CD4-positive, alpha-beta T cell treated with Interleukin-12 subunit alpha and Interleukin-12 subunit beta, for 1 hour (primary cell): ENCODE measurements at regions not wholly inside any gene's neighbourhood (a gene's known extent, or its start where the extent isn't known, plus 50 kb on each side); places are given as distances from the start of the nearest gene placed in this dataset.

Source experiments
- DNase-seq: peaks from one replicate; pipeline ENCODE4 v3.0.0-alpha.2; 2020

DNA sequence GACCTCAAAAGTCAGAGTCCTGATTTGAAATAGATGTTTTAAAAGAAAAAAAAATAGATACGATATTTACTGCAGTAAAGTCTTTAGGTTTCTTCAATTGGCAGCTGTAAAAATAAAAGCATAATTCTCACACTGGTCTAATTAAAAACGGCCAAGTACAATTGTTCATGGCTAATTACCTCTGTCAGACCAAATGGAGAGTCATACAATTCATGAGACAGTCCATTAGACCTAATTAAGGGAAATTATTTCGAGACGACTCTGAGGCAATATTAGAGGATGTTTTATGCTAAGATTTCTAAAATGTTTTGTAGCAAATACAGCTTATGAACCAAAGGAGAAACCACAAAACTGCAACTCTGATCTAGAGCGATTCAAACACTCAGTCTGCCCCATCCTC lies 131.3 kb downstream of the PHLDA1 start:
- no peak for DNase-seq

DNA sequence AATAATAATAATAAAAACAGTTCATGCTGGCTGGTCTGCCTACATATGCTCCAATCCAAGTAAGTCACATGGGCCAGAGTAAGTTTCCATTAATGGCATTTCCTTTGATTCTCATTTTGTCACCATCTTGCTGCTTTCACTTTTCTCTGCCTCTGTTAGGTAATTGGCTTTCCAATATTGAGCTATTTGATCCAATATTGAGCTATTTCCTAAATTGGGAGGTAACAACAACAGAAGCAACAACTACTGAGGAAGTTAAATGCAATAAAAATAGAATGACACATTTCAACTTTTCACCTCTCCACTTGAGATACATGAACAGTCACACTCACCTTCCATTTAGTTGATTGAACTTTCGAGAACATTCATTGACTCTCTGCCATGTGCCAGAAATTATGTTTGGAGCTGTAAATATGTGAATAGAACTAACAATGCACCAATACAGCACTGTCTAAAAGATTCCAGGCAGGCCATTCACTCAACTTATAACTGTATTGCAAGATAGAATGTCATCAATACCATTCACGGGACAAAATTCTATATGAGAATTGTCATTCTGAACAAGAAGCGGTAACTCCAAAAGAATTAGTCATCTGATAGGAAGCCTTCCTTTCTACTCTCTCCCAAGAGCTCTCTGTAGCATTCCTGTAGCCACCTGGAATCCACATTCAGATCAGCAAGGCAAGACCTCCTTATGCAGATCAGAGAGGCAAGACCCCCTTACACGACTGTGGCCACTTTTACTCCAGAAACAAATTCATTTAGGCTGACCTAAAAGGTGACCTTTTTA lies 136.4 kb downstream of the PHLDA1 start:
- DNase-seq, result no peak

DNA sequence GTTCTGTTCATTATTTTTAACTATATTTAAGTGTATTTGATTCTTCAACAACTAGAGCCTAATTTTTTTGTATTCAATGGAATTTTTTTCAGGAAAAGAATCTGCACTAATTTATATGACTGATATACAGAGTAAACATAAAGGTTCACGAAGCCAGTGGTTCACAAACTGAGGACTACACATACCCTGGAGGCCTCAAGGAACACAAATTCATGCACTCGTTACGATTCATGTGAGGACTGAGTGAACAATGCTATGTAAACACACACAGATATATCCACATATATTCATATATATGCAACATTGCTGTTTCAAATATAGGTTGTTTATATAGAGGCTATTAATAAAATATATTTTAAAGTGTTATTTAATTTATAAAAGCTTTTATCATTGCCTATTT lies 137.8 kb downstream of the PHLDA1 start:
- DNase-seq, result no peak

DNA sequence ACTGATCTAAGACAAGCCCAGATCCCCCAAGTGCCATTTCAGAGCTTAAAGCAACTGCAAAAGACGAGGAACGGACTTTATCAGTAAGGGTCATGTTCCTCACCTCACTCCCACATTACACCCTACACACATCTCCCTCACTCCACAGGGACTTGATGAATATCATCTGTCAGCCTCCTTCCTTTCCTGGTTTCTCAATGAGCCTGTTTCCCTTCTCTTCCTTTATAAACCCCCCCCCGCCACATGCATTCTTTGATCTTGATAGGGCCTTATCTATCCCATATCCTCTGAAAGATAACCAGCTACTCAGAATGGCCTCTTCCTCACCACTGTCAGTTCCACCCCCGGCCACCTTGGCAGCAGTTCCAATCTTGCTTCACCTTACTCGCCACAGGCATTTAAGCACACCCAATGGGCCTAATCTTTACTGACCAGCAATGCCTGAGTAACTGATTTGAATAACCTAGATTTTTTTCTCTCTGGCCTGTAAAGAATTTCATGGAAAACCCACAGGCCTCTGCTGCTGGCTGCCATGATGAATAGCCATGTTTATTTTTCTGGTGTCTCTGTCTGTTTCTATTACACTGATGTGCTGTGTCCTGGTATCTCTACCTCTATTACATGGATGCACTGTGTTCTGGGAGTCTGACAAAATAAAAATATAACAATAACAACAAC lies 138.7 kb downstream of the PHLDA1 start:
- DNase-seq, result no peak

DNA sequence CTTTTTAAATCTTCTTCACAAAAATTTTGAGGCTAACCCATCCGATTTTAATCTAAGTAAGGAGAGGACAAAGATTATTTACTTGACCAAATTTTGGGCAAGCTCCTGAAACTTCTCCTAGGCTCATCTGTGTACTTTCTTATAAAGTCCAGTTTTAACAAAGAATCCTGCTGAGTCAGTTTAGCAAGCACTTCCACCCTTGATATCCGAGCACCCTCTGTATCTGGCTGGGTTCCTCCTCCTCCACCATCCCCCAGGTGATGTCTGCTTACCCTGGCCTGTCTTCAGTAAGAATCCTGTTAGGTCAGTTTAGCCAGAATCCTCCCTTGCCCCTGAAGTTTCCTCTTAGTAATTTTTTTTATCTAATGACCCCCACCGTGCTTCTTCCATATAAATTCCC lies 140.5 kb downstream of the PHLDA1 start:
- DNase-seq, result no peak

- DNase-seq, result no peak
These were observed 140.9 kb downstream of the PHLDA1 start for GRCh38 chr12:75890660-75891059.

DNA sequence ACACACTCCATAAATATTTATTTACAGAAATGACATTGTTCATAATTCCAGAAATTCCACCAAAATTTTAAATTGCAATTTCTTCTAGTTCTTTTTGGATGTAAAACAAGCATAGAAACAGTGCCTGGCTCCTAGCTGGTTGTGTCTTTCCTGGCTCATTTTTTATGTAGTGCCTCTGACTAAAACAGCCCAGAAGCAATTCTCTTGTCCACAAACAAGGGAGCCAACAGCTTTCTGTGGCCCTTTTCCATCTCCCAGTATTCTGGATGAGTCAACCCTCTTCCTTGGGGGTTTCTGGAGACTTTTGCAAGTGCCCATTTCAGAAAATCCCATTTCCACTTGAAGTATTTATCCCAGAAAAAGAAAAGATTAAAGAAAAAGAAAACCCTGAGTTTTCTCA lies 141.4 kb downstream of the PHLDA1 start:
- no peak for DNase-seq

- no peak for DNase-seq
These were observed 142.5 kb downstream of the PHLDA1 start for GRCh38 chr12:75888874-75889613.

DNA sequence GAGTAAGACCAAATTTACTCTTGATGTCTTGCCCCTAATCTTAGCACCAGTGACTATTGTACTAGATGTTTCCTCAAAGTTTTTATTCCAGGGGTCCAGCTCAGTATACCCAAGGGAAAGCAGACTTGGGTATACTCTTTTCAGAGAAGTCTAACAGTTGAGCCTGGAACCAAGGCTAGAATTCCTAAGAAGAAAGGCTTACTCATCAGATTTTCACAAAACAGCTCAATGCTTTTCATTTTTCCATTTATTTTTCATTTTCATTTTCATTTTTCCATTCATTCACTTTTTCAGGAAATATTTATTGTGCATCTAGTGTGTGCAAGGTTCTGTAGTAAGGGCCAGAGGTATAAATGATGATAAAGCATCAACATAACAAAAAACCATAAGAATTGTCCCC lies 143.2 kb downstream of the PHLDA1 start:
- DNase-seq, result no peak

- no peak for DNase-seq
These were observed 143.6 kb downstream of the PHLDA1 start for GRCh38 chr12:75887979-75888378.

DNA sequence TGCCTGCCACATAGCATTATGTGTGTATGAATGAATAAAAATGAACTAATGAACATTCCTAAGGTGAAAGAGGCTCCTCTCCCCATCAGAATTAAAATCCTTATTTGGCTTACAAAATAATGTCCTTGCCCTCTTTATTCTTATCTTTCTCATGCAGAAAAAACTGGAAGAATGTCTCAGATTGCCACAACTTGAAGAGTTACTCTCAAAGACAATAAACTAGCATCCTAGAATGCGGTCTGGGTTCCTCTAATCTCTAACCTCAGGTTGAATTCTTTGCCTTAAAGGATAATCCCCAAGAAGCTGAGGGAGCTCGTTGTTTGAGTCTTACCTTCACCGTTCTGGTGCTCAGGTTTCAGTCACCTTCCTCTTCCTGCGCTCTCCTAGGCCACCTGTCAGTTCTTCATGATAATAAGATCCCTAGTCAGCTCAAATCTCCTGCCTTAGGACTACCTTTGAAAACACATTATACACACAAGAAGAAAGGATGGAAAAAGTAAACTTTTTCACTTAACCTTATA lies 147.1 kb downstream of the PHLDA1 start:
- DNase-seq, result no peak

- no peak for DNase-seq
These were observed 148.3 kb downstream of the PHLDA1 start for GRCh38 chr12:75883241-75883640.

DNA sequence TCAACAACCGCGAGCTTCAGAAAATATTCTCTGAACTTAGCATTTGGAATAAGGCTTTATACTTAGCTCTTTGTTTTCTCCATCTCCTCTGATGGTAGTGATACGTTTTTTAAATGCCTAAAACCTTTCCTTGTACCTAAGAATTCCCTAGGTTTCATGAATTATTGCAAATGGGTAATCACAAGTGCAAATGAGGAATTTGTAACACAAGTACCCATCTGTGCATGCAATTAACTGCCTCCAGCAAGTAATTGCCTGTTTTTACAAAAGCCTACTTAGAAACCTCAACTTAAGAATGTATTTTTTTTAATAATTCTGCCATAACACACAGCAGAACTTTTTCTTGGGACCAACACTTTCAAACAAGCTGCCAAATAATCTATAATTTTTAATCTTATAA lies 149.2 kb downstream of the PHLDA1 start:
- DNase-seq, result no peak

DNA sequence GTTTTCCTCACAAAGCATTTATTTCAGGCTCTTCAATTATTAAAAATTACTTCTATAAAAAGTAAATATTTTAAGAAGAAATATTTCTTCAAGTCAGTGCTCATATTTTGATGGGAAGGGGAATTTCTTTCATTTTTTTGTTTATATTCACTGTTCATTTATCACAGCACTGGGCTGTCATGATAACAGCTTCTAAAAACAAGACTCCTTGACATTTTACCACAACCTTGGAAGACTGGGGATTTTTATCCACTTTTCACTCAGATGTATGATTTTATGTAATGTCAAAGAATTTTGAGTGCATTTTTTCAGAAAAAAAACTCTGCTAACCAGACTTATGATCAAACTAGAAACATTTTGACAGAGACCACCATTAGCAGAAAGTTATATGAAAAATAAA lies 149.7 kb downstream of the PHLDA1 start:
- DNase-seq, result no peak

- no peak for DNase-seq
These were observed 153.6 kb downstream of the PHLDA1 start for GRCh38 chr12:75877763-75878621.

DNA sequence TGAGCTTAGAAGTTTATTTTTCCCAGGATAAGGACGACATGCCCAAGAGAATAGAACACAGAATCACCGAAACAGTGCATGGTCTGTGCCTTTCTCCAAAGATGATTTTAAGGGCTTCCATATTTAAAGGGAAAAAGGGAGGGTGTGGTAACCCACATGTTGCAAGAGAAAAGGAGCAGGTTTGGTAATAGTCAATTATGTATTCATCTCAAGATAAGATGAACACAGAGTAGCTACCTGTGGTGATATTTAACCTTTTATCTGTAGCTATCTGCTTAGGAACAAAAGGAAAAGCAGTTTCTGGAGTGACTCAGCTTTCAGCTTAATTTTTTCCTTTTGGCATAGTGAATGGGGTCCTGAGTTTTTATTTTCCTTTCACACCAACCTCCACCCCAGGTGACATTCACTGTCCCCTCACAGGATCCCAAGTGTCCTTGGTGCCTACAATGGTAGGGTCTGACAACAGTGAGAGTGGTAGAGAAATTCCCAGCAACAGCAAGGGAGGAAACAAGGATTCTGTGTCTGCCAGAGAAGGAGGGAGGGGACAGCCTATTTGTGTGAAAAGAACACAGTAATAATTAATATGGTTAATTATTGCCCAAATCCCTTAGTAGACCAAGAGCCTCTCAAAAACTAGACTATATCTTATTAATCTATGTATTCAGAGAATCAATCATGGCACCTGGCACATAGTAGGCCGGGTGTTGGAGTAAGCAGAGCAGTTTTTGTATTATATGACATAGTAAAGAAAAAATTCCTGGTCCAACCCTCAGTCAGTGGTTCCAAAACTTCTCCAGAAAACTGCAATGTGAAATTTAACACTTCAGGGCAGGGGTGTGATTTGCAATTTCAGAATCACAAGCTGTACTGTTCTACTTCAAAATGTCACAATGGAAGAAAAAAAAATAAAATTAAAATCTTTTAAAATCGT lies 154.5 kb downstream of the PHLDA1 start:
- no peak for DNase-seq

- no peak for DNase-seq
These were observed 157.1 kb downstream of the PHLDA1 start for GRCh38 chr12:75874441-75874840.

DNA sequence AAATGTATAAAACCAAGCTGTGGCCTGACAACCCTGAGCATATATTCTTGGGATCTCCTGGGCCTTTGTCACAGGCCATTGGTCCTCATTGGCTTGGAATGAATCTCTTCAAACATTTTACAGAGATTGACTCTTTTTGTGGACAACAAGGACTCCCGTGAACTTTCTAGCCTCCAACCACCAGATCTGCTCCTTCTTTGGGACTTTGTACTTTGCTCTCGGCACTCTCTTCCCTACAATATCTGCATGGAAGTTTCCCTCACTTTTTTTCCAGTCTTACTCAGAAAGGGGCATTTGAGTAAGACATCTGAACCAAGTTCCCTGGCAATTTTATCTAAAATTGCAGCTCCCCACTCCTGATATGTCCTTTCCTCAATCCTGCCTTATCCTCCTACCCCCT lies 158.8 kb downstream of the PHLDA1 start:
- no peak for DNase-seq

DNA sequence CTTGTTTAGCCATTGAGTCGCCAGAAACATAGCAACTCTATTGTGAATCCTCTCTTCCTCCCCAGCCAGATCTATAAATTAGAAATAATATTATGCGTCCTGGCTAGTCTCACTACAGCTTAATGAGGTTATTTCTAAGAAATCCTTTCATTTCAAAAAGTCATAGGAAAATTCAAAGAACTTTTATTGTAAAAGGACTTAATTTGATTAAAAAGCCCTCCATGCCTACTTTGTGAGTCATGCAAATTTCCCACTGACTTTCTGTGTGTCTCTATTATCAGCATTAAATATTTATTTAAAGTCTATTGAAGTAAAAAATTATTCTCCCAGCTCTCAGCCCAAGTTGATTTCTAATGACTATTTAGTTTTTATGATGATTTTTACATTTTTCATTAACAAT lies 160.7 kb downstream of the PHLDA1 start:
- no peak for DNase-seq

DNA sequence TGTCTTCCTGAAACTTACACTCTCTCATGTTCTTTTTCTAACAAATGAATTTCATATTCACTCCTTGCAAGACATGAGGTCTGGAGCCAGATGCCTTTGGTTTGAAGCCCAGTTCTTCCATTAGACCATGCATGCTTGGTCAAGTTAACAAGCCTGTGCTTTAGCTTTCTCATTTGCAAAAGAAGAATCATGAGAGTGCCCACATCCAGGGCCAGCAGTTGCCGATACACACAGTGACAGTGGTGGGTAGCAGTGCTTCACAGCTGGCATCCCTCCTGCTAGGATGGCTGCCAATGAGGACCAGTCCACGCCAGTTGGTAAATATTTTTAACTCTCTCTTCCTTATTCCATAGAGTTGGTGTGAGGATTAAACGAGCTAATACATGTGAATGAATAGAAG lies 163.1 kb downstream of the PHLDA1 start:
- DNase-seq, result no peak

DNA sequence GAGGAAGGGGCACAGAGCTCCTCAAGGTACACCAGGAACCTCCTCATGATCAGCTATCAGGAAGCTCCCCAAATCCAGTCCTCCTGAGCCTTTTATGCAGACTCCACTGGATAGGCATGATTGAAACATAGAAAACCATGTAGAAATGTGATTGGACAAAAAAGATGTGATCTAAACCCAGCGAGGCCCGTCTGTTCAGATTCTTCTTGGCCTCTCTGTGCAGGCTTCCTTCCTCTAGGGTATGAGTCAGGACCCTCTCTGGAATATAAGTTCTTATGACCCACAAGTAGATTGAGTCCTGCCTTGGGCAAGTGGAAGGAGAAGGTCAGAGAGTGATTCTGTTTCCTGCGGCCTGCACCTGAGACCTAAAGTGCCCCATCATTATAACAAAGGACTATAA lies 166.3 kb downstream of the PHLDA1 start:
- DNase-seq, result no peak

DNA sequence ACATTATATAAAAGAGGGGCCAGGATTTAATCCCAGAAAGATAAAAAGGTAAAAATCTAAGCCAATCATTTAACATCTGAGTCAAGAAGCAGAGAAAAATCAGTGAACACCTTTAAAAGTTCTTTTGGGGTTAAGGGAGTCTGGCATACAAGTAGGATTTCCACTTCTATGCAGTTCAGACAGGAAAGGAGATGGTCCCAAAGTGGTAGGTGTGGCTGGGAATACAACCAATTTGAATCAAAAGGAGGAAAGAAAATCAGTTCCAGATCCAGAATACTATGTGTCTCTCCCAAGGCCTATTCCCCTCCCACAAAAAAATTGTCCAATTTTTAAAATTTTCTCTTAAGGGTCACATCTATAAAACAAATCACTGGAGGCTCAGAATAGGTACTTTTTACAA lies 167.4 kb downstream of the PHLDA1 start:
- no peak for DNase-seq
